NB4 (cell line): ENCODE measurements at regions not wholly inside any gene's neighbourhood (a gene's known extent, or its start where the extent isn't known, plus 50 kb on each side); places are given as distances from the start of the nearest gene placed in this dataset.

Experiments
- CTCF ChIP-seq: IDR thresholded peaks from one replicate; pipeline ENCODE4 v1.5.1; 2012; ENCODE audit warnings: low read depth, low read length
- TF ChIP-seq, protein P1 (sequence below): IDR thresholded peaks from 2 replicates; pipeline ENCODE4 v1.6.1; 2011; ENCODE audit warnings: low read depth, low read length

GRCh38 chr10:69751214-69751613 is 50.5 kb upstream of the COL13A1 start:
- TF ChIP-seq, protein P1, sequence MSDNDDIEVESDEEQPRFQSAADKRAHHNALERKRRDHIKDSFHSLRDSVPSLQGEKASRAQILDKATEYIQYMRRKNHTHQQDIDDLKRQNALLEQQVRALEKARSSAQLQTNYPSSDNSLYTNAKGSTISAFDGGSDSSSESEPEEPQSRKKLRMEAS: no peak
- TF ChIP-seq CTCF: no peak
